ENCODE measurements at regions not wholly inside any gene's neighbourhood (a gene's known extent, or its start where the extent isn't known, plus 50 kb on each side); places are given as distances from the start of the nearest gene placed in this dataset.
"Not testable (repeated sequence)": the region's sequence is repeated elsewhere in the genome, so short reads cannot be mapped to it uniquely, and the experiment has no call there.

DNA sequence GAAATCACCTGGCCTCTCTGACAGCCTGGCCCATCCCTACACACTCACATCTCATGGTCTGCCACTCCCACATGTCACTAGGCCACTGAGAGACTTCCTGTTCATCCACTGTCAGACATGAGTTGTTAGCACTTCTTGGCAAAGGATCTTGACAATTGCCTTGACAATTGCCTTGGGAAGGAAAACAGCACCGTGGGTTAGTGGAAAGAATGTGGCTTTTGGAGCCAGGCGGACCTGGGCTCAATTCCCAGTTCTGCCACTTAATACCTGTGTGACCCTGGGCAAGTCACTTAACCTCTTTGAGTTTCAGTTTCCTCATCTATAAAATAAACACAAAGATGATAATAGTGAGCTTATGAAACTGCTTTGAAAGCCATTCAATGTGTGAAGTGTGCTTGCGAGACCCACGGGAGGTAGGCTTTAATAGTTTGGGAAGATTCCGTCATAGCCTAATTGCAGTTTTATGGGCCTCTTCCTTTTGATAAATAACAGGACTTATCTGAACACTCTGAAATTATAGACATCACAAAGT lies 250.4 kb downstream of the C12orf75 start:
- intact Hi-C loops (cut with micrococcal nuclease), result no loop called here

DNA sequence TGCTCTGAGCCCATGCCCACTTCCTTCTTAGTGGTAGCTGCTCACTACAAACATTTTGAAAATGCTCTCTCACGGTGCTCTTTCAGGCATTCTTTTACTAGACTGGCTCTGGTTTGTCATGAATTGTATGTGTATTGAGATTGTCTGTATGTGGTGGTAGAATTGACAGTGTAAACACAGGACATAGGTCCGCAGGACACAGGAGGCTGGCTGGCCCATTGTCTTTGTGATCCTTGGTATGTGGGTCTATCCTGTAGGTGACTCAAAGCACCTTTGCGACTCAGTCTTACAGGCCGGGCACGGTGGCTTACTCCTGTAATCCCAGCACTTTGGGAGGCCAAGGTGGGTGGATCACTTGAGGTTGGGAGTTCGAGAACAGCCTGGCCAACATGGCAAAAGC lies 250.9 kb downstream of the C12orf75 start:
- intact Hi-C loops (cut with micrococcal nuclease), result no loop called here

DNA sequence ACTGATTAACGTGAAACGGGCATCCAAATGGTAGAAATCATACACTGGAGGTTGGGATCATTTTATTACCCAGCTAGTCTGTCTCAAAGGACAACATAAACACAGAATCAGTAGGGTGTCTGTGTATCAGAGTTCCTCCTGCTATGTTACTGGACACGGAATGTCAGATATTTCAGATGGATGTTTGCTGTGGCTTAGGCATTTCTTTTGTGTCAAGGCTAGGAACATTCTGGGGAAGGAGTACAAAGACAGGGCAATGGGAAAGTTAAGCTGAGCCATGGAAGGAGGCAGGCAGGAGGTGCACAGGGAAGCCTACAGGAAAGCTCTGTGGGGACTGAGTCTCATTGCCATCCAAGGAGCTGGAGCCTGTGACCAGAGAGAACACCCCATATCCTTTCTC lies 254.6 kb downstream of the C12orf75 start:
- intact Hi-C loops (cut with micrococcal nuclease), result no loop called here

DNA sequence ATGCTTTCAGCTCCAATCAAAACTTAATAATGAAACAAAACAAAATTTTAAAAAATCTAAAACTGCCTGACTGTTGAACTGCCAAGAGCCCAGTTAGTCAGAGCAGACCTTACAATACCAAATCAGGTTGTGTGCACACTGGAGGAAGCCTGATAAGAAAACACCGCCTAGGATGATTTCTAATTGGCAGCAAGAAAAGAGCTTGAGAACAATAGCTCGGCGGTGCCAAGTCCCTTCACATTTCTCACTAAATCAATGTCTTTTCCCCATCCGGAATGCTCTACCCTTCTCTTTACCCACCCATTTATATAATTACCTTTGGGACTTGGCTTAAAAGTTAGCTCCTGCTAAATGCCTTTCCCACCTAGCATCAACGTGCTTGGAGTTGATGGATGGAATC lies 256.7 kb downstream of the C12orf75 start:
- intact Hi-C loops (cut with micrococcal nuclease), result no loop called here

DNA sequence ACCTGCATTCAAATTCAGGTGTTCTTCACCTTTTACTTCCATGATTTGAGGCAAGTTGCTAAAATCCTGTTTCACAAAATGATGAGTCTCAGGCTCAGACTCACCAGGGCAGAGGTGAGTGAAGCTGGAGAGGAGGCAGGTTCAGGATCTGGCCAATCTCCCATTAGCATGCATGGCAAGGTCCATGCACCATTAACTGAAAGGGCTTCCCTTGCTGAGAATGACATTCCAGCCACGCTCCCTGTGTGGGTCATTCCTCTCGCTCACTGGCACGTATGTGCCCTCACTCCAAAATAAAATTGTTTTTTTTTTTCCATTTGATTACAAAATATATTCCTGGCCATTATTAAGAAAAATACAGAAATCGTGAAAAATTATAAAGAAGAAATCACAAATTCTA lies 257.6 kb downstream of the C12orf75 start:
- intact Hi-C loops (cut with micrococcal nuclease), result no loop called here

DNA sequence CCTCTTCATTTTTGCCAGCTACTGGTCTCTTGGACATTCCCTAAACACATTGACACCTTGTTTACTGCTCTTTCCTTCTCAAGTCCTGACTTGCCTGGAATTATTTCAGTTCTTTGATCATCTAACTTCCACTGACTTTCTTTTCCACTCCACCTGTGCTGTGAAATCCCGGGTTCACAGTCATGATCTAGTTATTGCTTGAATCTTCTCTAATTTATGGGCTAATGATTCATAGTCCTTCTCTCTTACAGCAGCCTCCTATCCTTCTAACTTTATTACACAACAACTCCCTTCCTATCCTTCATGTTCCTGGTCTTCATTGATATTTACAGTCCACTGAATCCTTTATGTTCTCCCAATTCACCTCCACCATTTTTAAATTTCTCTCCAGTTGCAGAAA lies 260.1 kb downstream of the C12orf75 start:
- intact Hi-C loops (cut with micrococcal nuclease), result no loop called here

DNA sequence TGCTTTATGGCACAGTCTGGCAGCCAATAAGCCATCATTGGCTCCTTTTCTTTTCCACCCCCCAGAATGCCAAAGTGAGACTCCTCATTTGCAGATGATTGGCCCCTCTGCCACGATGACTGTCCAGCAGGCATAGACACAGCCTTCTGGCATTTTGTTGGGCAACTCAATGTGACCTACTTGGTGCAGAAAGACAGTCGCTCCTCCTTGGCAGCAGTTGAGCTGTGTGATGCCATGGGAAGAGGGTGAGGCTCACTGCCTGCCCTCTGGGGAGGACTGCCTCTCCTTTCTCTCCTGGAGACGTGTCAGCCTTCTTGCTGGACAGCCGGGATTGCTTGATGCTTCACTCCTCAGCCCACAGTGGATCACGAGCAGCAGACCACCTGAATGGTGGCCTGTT lies 264.9 kb downstream of the C12orf75 start:
- intact Hi-C loops (cut with micrococcal nuclease), result no loop called here

DNA sequence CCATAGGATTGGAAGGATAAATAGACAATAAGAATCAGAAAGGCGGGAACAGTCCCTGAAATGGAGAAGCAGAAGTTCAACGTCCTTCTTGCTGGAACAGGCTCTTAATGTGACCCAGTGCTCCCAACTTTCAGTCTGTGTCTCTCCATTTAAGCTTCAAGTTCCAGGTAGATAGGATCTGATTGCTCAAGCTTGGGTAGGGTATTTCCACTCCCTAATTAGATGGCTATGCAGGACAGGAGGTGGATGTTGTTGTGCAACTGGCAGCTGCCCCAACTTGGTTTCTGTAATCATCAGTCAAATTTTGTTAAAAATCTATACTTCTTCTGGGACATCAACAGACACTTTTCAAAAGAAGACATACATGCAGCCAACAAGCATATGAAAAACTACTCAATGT lies 266.2 kb downstream of the C12orf75 start:
- intact Hi-C loops (cut with micrococcal nuclease), result no loop called here

DNA sequence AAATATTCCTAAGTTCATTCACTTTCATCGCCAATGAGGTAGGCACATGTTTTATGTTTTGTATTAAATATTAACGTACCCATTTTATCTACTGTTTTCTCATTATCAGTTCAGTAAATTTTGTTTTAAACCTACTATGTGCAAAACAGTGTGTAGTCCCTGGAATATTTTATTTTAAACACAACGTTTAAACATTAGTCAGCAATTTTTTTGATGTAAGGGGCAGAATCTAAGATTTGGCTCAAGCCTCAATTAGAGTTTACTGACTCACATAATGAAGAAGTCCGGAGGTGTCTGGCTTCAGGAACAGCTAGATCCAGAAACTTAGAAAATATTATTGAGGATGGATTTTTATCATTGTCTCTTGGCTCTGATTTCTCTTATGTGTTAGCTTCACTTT lies 267.5 kb downstream of the C12orf75 start:
- intact Hi-C loops (cut with micrococcal nuclease), result no loop called here

DNA sequence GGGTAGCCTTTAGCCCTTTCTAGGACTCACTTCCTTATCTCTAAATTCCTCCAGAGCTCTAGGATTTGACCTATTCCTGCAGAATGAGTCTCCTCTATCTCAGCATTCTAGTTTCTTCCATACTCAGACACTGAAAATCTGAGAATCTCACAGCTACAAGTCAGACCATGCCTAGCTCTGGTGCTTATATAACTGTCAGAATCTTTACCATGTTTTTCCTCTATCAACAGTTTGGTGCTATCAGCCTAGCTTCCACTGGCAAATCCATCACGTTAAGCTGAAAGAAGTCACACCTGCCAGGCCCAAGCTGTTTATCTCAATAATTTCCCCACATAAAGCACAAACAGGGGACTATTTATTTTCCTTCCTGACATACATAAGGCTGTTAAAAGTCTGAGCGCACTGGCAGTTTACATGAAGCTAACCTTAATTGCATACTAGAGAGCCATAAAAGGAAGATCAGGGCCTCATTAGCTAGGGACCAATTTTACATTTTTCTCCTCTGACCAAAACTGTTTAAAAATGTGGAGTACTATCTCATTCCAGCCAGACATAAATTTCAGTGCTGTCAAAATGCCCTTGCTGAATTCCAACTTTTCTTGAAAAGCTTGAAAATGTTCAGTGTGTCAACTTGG lies 270.5 kb downstream of the C12orf75 start:
- intact Hi-C loops (cut with micrococcal nuclease), result no loop called here

DNA sequence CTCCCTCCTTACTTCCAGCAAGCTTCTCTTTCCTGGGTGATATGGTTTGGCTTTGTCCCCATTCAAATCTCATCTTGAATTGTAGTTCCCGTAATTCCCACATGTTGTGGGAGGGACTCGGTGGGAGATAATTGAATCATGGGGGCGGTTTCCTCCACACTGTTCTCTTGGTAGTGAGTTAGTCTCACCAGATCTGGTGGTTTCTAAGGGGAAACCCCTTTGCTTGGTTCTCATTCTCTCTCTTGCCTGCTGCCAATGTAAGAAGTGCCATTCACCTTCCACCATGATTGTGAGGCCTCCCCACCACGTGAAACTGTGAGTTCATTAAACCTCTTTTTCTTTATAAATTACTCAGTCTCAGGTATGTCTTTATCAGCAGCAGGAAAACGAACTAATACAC lies 271.8 kb downstream of the C12orf75 start:
- intact Hi-C loops (cut with micrococcal nuclease), result not testable (repeated sequence)

DNA sequence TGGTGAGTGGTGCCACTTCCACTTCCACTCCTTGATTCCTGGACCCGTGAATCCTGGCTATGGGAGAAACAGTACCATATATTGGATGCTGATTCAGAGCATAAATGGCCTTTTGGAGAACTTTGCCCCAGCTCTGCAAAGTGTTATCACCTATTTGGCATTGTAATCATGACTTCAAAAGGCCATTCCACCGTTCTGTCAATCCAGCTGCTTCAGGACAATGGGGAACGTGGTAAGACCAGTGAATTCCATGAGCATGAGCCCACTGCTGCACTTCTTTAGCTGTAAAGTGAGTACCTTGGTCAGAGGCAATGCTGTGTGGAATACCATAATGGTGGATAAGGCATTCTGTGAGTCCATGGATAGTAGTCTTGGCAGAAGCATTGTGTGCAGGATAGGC lies 273.8 kb downstream of the C12orf75 start:
- intact Hi-C loops (cut with micrococcal nuclease), result not testable (repeated sequence)

DNA sequence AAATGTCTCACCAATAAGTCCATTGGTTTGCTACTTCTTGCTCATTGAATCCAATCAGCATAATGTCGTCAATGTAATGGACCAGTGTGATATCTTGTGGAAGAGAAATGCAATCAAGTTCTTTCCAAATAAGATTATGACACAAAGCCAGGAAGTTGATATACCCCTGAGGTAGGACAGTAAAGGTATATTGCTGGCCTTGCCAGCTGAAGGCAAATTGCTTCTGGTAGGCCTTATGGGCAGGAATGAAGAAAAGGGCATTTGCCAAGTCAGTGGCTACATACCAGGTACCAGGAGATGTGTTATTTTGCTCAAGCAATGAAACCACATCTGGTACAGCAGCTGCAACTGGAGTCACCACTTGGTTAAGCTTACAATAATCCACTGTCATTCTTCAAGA lies 276.1 kb downstream of the C12orf75 start:
- intact Hi-C loops (cut with micrococcal nuclease), result not testable (repeated sequence)

DNA sequence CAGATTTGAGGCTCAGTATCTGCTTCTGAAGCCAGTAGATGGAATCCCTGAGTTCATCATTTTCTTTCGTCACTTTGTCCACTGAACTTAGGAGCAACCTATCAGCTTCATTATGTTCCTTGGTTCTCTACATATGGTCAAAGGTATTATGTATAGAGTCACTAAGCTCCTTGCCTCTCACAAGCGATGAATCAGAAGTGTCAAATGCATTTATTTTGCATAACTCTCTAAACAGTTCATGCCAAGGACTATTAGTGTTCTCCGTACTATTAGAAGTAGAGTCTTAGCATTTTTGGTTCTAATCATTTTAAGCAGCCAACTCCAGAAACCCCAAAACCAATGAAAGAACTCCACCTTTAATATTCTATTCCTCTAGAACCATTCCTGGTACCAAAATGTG lies 278.5 kb downstream of the C12orf75 start:
- intact Hi-C loops (cut with micrococcal nuclease), result not testable (repeated sequence)

DNA sequence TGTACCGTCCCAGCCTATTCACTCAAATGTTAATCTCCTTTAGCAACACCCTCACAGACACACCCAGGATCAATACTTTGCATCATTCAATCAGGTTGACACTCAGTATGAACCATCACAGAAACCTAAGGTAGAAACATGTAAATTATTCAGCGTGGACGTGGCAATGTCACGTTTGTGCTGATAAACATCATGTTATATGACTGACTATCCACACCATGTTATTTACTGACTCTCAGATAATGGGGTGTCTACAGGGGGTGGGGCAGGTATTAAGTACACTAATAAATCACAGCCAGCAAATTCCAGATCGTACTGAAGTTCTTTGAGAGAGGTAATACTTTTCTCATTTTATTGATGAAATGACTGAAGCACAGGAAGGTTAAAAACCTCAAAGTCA lies 280.0 kb downstream of the C12orf75 start:
- intact Hi-C loops (cut with micrococcal nuclease), result no loop called here

DNA sequence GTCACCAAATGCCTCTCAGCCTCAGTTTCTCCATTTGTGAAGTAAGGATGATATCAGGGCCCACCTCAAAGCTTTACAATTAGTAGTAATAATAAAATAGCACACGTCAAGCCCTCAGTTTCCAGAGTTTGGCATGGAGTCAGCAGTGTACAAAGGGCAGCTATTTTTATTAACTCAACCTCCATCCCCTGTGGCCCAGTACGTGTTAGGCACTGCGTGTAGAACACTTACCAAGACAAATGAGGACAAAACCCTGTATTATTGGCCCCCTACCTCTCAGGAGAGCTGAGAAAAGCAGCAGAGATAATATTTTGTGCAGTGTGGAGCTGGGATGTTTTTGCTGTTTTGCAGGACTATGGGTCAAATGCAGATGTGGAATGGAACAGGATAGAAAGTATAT lies 280.8 kb downstream of the C12orf75 start:
- intact Hi-C loops (cut with micrococcal nuclease), result no loop called here

DNA sequence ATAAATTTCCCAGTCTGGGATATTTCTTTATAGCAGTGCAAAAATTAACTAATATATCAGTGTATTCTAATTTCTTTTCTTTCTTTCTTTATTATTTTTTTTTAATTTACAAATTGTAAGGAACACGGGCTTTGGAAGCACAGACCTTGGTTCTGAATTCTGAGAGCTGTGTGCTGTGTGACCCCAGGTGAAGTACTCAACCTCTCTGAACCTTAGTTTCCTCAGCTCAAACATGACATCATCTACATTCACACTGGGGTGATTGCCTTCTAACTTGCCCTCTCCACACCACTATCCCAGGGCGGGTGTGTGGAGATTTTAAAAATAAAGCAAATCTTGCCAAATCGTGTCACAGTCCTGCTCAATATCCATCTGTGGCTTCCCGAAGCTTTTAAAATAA lies 282.8 kb downstream of the C12orf75 start:
- intact Hi-C loops (cut with micrococcal nuclease), result no loop called here

DNA sequence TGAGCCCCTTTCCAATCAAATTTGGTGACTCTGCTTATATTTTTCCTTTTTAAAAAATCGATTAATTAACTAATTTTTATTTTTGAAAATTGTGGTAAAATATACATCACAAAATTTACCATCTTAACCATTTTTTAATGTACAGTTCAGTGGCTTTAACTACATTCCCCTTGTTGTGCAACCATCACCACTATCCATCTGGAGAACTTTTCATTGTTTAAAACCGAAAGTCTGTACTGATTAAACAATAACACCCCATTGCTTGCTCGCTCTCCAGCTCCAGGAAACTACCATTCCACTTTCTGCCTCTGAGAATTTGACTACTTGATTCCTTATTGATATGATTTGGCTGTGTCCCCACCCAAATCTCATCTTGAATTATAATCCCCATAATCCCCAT lies 283.4 kb downstream of the C12orf75 start:
- intact Hi-C loops (cut with micrococcal nuclease), result no loop called here

DNA sequence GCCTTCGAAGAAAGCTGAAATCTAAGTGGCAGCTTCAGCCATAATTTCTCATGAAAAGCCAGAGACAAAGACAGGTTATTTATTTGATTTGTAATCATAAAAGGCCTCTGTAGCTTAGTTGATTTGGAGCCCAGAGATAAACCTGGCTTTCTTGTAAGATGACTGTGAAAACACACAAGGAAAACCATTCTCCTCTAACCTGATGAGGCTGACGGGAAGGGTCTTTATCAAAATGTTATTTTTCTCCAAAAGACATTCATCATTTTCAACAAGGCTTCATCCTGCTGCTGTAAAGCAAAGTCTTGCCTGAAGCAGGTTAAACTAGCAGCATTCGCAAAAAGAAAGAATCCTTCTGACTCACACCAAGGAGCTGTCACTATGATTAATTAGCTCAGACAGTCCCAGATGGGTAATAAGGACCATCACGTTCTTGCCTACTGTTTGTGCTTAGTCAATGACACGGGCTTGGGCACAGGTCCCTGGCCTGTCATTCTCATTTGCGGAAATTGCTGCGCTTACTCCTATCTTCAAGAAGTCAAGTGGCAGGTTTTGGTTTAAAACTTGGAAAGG lies 286.6 kb downstream of the C12orf75 start:
- intact Hi-C loops (cut with micrococcal nuclease), result no loop called here

DNA sequence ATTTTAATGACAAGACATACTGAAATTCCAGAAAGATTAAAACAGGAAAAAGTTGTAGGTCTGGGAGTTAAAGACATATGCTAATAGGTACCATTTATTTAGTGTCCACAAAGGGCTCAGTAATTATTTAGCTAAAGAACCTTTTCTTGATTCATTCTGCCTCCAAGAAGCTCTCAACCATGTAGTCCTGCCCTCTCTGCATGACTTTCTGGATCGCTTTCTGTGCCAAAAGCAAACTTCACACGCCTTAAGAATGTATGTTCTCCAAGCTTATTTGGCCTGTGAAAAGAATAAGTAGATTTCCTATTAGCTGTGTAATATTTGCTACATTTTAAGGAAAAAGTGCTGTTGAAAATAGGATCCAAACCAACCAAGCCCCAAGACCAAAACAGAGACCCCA lies 291.7 kb downstream of the C12orf75 start:
- intact Hi-C loops (cut with micrococcal nuclease), result no loop called here

DNA sequence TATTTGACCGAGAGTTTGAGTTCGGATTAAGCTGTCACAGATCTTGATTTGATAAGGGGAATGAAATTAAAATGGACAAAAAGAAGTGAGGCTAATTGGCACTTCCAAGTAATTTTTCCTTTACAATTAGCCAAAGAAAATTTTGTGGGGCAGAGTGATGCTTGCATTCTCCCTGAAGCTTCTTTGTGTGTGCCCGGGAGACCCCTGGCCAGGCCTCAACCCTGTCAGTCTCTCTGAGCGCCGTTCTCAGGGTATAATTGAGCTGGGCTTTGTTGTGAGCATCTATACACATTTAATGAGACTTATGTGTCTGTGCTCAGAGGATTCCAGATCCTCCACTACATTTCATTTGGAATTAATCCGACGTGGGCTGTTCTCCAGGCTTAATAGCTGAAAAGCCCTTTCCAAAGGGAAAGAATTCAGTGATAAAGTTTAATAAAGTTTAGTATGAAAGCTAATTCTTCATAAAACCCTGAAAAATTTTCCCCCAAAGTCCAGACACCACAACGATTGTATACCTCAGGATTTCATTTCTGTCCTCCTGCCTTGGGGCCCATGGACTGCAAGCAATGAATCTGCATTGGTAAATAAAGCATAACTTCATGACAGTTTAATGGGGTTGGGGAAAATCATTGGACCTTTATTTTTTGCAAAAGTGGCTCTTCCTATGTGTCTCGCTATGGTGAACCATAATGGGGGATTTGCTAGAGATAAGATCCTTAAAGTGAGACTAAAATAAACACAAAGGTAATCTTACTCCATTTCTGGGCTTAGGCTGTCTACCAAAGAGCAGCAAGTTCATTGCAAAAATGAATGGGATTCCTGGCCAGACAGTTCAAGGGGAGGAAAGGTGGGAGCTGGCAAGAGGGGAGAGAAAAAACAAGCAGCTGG lies 292.6 kb downstream of the C12orf75 start:
- intact Hi-C loops (cut with micrococcal nuclease), result no loop called here

DNA sequence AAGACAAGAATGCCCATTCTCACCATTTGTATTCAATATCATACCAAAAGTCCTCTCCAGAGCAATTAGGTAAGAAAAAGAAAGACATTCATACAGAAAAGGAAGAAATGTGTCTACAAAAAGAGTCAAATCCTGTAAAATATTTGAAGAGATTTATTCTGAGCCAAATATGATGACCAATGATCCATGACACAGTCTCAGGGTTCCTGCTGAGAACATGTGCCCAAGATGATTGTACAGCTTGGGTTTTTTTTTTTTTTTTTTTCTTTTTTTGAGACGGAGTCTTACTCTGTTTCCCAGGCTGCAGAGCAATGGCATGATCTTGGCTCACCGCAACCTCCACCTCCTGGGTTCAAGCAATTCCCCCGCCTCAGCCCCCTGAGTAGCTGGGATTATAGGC lies 296.2 kb downstream of the C12orf75 start:
- intact Hi-C loops (cut with micrococcal nuclease), result no loop called here
